ENCODE measurements at regions not wholly inside any gene's neighbourhood (a gene's known extent, or its start where the extent isn't known, plus 50 kb on each side); places are given as distances from the start of the nearest gene placed in this dataset.

DNA sequence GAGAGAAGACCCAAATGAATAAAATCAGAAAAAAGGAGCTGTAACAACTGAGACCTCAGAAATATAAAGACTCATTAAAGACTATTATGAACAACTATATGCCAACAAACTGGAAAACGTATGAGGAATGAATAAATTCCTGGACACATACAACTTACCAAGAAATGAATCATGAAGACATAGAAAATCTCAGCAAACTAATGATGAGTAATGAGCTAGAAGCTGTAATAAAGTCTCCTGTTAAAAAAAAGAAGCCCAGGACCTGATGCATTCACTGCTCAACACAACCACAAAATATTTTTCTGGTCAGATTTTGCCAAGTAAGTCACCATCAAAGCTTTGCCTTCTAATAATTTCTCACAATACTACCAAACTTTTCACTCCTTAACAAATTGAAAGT lies 666.7 kb downstream of the LRRC70 start:
- TF ChIP-seq, protein P1, sequence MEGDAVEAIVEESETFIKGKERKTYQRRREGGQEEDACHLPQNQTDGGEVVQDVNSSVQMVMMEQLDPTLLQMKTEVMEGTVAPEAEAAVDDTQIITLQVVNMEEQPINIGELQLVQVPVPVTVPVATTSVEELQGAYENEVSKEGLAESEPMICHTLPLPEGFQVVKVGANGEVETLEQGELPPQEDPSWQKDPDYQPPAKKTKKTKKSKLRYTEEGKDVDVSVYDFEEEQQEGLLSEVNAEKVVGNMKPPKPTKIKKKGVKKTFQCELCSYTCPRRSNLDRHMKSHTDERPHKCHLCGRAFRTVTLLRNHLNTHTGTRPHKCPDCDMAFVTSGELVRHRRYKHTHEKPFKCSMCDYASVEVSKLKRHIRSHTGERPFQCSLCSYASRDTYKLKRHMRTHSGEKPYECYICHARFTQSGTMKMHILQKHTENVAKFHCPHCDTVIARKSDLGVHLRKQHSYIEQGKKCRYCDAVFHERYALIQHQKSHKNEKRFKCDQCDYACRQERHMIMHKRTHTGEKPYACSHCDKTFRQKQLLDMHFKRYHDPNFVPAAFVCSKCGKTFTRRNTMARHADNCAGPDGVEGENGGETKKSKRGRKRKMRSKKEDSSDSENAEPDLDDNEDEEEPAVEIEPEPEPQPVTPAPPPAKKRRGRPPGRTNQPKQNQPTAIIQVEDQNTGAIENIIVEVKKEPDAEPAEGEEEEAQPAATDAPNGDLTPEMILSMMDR (conservative IDR thresholded peaks at IDR 0.05; ENCODE audit: low read depth, low read length) = no peak
- no peak for DNase-seq (ENCODE audit: low read depth)
- no peak overlapping the region for H3K4me3 ChIP-seq (ENCODE audit: low read length)

DNA sequence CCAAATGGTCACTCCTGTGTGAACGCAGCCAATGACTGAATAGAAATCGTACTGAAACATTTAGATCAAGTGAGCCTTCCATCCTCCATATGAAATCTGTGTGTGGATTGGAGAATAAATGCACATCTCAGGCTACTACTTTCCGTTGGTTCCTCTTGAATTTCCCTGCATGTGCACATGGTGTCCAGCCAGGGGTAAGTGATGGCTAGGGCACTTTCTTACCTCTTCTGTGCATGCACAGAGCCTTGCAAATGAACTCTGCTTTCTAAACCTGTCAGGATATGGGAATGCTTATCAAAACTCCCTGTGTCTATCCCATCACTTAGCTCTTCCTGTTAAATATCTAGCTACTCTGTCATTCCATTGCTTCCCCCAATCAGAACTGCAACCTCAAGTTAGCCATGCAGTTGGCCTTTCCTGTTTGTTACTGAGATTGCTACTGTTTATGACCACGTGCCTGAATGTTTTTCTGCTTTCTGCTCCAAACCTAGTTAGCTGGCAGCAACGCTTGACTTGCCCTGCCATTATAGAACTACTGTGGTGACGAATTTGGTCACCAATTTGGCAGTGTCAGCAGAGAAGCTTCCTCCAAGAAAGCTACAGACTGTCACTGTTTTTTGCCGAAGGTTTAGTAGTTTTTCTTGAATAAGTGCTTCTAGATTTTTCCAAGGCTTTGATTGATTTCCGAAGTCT lies 661.6 kb downstream of the LRRC70 start:
- DNase-seq (ENCODE audit: low read depth) = no peak

DNA sequence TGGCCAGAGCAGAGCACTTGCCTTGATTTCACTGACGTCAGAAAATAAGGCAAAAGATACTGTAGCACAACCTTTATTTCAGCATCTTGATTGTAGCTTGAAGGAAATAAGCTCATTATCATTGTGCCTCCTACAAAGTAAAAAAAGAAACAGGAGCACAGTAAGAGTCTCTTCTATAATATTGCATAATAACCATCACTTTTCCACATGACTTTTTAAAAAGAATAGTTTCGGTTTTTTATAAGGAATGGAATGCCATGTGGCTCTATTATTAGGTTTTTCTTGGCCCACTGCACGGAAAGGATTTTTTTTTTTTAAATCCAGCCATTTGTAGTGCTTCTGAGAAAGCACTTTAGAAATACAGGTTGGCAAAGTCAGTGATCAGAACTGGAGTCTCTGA lies 655.3 kb downstream of the LRRC70 start:
- peak; percentile 31 for DNase-seq (ENCODE audit: low read depth)
- TF ChIP-seq, protein P1 (conservative IDR thresholded peaks at IDR 0.05; ENCODE audit: low read depth, low read length) = no peak
- H3K4me3 ChIP-seq (ENCODE audit: low read length) = no peak overlapping the region

More for the DNA sequence above, 661.6 kb downstream of the LRRC70 start:
- TF ChIP-seq, protein P1 (conservative IDR thresholded peaks at IDR 0.05; ENCODE audit: low read depth, low read length) = no peak
- H3K4me3 ChIP-seq (ENCODE audit: low read length) = no peak overlapping the region

DNA sequence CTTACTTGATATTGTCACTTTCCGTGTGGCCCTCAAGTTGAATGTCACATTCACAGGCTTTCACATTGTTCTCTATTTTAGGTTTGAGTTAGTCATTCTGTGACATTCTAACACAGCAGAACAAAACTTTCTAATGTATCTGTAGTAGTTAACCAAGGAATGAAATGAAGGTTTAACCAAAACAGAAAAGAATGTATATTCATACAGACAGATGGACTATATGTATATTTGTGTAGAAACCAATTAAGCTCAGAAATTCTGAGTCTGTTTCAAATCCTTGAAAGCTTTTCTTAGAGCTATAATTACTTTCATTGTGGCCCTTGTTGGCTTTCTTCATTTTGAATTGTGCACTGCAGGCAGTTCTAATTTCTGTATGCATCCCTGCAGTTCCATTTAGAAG lies 654.7 kb downstream of the LRRC70 start:
- no peak for DNase-seq (ENCODE audit: low read depth)

DNA sequence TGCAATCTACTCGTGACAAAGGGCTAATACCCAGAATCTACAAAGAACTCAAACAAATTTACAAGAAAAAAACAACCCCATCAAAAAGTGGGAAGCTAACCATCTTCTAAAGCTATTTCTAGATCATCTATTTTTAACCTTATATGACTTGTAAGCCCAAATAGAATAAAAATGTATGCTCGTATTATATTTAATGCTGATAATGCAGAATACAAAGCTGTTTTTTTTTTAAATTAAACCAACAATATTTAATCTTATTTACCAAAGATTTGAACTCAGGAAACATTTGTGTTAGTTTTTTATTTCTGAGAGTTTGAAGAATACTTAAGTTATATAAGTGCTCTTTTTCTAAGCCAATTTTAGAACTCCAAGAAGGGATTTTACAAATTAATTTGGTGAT lies 652.1 kb downstream of the LRRC70 start:
- DNase-seq (ENCODE audit: low read depth) = no peak

More for the DNA sequence above, 654.7 kb downstream of the LRRC70 start:
- no peak overlapping the region for H3K4me3 ChIP-seq (ENCODE audit: low read length)
- TF ChIP-seq, protein P1 (conservative IDR thresholded peaks at IDR 0.05; ENCODE audit: low read depth, low read length) = no peak

DNA sequence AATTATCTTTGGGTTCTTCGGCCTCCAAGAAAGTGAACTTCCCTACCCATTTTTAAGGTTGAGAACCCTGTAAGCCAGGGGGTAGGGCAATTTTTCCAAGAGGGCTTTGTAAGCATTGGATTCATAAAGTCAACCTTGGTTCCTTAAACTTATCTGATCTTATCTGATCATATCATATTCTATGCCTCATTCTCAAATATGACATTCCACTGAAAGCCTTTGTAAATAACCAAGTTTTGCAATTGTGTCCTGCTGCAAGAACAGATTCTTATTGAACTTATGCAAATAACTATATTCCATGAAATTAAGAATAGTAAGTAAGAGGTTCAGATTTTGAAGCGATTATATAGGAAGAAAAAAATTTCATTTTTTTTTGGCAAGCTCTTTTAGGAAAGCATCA lies 649.5 kb downstream of the LRRC70 start:
- TF ChIP-seq, protein P1 (conservative IDR thresholded peaks at IDR 0.05; ENCODE audit: low read depth, low read length) = no peak
- DNase-seq (ENCODE audit: low read depth) = no peak
- H3K4me3 ChIP-seq (ENCODE audit: low read length) = no peak overlapping the region

More for the DNA sequence above, 652.1 kb downstream of the LRRC70 start:
- TF ChIP-seq, protein P1 (conservative IDR thresholded peaks at IDR 0.05; ENCODE audit: low read depth, low read length) = no peak
- no peak overlapping the region for H3K4me3 ChIP-seq (ENCODE audit: low read length)

DNA sequence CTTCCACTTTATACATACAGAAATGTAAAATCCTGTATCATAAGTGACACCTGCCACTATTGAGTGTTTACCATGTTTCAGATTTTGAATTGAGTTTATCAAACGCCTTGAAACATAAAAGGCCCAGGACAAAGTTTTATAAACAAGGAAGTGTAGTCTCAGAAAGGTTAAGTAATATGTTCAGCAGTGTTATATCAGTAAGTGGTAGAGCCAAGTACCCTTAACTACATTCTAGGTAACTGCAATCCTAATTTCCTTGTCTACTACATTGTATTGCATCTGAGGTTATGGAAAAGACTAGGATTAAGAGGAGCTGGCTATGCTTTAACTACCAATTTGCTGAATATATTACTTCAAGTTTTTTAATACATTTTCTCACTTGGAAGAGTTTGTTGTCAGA lies 641.6 kb downstream of the LRRC70 start:
- H3K4me3 ChIP-seq (ENCODE audit: low read length) = no peak overlapping the region
- DNase-seq (ENCODE audit: low read depth) = no peak
- TF ChIP-seq, protein P1 (conservative IDR thresholded peaks at IDR 0.05; ENCODE audit: low read depth, low read length) = no peak
